Endodermal cell (in vitro differentiated cells): ENCODE measurements at regions not wholly inside any gene's neighbourhood (a gene's known extent, or its start where the extent isn't known, plus 50 kb on each side); places are given as distances from the start of the nearest gene placed in this dataset.

Experiments used
- DNase-seq: peaks from one replicate; pipeline ENCODE4 v3.0.0-alpha.2; 2017
- H3K27ac ChIP-seq: 2 replicates; pipeline ENCODE4 v1.5.1; 2013; ENCODE audit warnings: mild to moderate bottlenecking, low read depth, low read length, moderate library complexity
- H3K27me3 ChIP-seq: 2 replicates; pipeline ENCODE4 v1.6.1; 2013; ENCODE audit warnings: mild to moderate bottlenecking, low read length, moderate library complexity; ENCODE audit not compliant: insufficient read depth, control insufficient read depth, poor library complexity, severe bottlenecking
- H3K36me3 ChIP-seq: 2 replicates; pipeline ENCODE4 v1.7.0; 2013; ENCODE audit warnings: mild to moderate bottlenecking, low read length, moderate library complexity; ENCODE audit not compliant: control insufficient read depth, insufficient read depth
- H3K4me1 ChIP-seq: one replicate; pipeline ENCODE4 v1.7.0; 2013; ENCODE audit warnings: low read length; ENCODE audit not compliant: control insufficient read depth, insufficient read depth
- H3K4me3 ChIP-seq: 2 replicates; pipeline ENCODE4 v1.5.1; 2013; ENCODE audit warnings: mild to moderate bottlenecking, low read length, moderate library complexity
- H3K9ac ChIP-seq: 2 replicates; pipeline ENCODE4 v1.6.1; 2013; ENCODE audit warnings: mild to moderate bottlenecking, low read length, moderate library complexity; ENCODE audit not compliant: poor library complexity, severe bottlenecking; ENCODE audit errors: extremely low read depth
- H3K9me3 ChIP-seq: 2 replicates; pipeline ENCODE4 v1.6.1; 2013; ENCODE audit warnings: mild to moderate bottlenecking, low read length, moderate library complexity; ENCODE audit not compliant: control insufficient read depth
- H3K27ac Mint-ChIP-seq: 2 replicates; pipeline ENCODE4 v1.8.0; 2020; ENCODE audit warnings: mixed read lengths
- H3K27me3 Mint-ChIP-seq: 2 replicates; pipeline ENCODE4 v1.8.0; 2021; ENCODE audit warnings: mild to moderate bottlenecking, mixed read lengths; ENCODE audit not compliant: insufficient read depth
- H3K36me3 Mint-ChIP-seq: 2 replicates; pipeline ENCODE4 v1.8.0; 2020; ENCODE audit warnings: low read depth, mixed read lengths
- H3K4me1 Mint-ChIP-seq: 2 replicates; pipeline ENCODE4 v1.8.0; 2020; ENCODE audit warnings: mixed read lengths
- H3K4me3 Mint-ChIP-seq: 2 replicates; pipeline ENCODE4 v1.8.0; 2020; ENCODE audit warnings: mild to moderate bottlenecking, moderate library complexity, mixed read lengths
- H3K9me3 Mint-ChIP-seq: 2 replicates; pipeline ENCODE4 v1.8.0; 2020; ENCODE audit warnings: mild to moderate bottlenecking, mixed read lengths
- CTCF ChIP-seq: fragments of 200-600 bp; sonication (generic); conservative IDR thresholded peaks from 2 replicates; pipeline ENCODE4 v1.5.0; 2021; ENCODE audit warnings: antibody characterized with exemption, mild to moderate bottlenecking
- WGBS, 2 experiments: methylation state at CpG; one replicate each; pipeline versions ENCODE4 v1.1.5 to v1.1.7; 2013; ENCODE audit warnings: missing lambda C conversion rate in 2 of 2, mixed read lengths in 1 of 2; ENCODE audit not compliant: insufficient coverage in 1 of 2, insufficient read length in 1 of 2; 5-methylcytosine and 5-hydroxymethylcytosine counted together

- 100% methylated on average over 2 of the region's 2 CpGs; no CpG with 5 or more reads in 1 of the 2 experiments for WGBS, 2 experiments
- H3K4me1 ChIP-seq, result peaks cover 4% of the 10 kb centered on the region
- Mint-ChIP-seq H3K9me3 (no peaks in the 10 kb centered on the region), H3K27me3 (no peaks in the 10 kb centered on the region), H3K36me3 (no peaks in the 10 kb centered on the region), H3K4me3 (no peak overlapping the region), H3K27ac (no peak overlapping the region), H3K4me1 (peaks cover under 1% of the 10 kb centered on the region)
- DNase-seq, result no peak
- no peak for TF ChIP-seq CTCF
- H3K9ac ChIP-seq, result no peak overlapping the region
- H3K27me3 ChIP-seq, result no peaks in the 10 kb centered on the region
- H3K9me3 ChIP-seq, result no peaks in the 10 kb centered on the region
- H3K36me3 ChIP-seq, result no peaks in the 10 kb centered on the region
- no peak overlapping the region for H3K27ac ChIP-seq
- H3K4me3 ChIP-seq, result no peak overlapping the region
These were observed 257.7 kb downstream of the BTG1 start for GRCh38 chr12:91887957-91888356.

- no peak for TF ChIP-seq CTCF
- H3K27ac ChIP-seq, result no peak overlapping the region
- DNase-seq, result no peak
- Mint-ChIP-seq H3K4me1 (peaks cover 6% of the 10 kb centered on the region), H3K27me3 (no peaks in the 10 kb centered on the region), H3K9me3 (no peaks in the 10 kb centered on the region), H3K27ac (no peak overlapping the region), H3K4me3 (no peak overlapping the region), H3K36me3 (no peaks in the 10 kb centered on the region)
- H3K27me3 ChIP-seq, result no peaks in the 10 kb centered on the region
- WGBS, 2 experiments, result 86 to 93% methylated on average over 5 of the region's 5 CpGs
- H3K36me3 ChIP-seq, result no peaks in the 10 kb centered on the region
- H3K4me1 ChIP-seq, result peaks cover 9% of the 10 kb centered on the region
- H3K9me3 ChIP-seq, result no peaks in the 10 kb centered on the region
- no peak overlapping the region for H3K9ac ChIP-seq
- no peak overlapping the region for H3K4me3 ChIP-seq
These were observed 259.6 kb downstream of the BTG1 start for GRCh38 chr12:91885851-91886731.

GRCh38 chr12:91884230-91884629 lies 261.4 kb downstream of the BTG1 start:
- Histone ChIP-seq H3K36me3 (no peaks in the 10 kb centered on the region), H3K9ac (no peak overlapping the region), H3K27ac (peak overlapping the region; percentile 33), H3K4me3 (no peak overlapping the region), H3K9me3 (no peaks in the 10 kb centered on the region), H3K4me1 (peaks cover 9% of the 10 kb centered on the region), H3K27me3 (no peaks in the 10 kb centered on the region)
- Mint-ChIP-seq H3K27me3 (no peaks in the 10 kb centered on the region), H3K4me3 (no peak overlapping the region), H3K4me1 (peaks cover 6% of the 10 kb centered on the region), H3K9me3 (no peaks in the 10 kb centered on the region), H3K27ac (no peak overlapping the region), H3K36me3 (no peaks in the 10 kb centered on the region)
- no peak for TF ChIP-seq CTCF
- WGBS, 2 experiments, result 97 to 100% methylated on average over 2 of the region's 3 CpGs
- no peak for DNase-seq
